Fibroblast of skin of right quadriceps (primary cell): ENCODE measurements at regions not wholly inside any gene's neighbourhood (a gene's known extent, or its start where the extent isn't known, plus 50 kb on each side); places are given as distances from the start of the nearest gene placed in this dataset.

Experiments
- DNase-seq: peaks from one replicate; pipeline ENCODE4 v3.0.0-alpha.2; 2013

DNA sequence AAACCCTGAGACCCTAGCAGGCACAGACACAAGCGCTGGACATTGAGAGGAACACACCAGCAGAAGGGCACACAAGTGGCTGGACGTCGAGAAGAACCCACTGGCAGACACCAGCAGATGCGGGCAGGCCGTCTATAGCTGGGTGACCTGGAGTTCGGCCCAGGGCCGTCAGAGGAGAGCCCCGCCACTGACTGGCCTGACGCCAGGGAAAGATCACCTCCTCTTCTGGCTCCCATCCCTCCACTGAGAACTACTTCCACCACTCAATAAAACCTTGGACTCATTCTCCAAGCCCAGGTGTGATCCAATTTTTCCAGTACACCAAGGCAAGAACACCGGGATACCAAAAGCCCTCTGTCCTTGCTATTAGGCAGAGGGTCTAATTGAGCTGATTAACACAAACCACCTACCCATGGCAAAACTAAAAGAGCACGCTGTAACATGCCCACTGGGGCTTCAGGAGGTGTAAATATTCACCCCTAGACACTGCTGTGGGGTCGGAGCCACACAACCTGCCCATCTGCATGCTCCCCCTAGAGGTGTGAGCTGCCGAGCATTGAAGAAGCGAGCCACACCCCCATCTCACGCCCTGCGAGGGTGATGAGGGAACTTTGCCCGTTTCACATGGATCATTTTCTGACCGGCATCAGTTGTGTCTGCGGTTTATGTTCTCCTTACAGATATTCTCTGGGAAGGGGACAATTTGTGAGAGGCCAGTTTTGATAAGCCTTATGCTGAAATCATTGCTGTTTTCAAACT, 104.8 kb downstream of the HLX start:
- no peak for DNase-seq

DNA sequence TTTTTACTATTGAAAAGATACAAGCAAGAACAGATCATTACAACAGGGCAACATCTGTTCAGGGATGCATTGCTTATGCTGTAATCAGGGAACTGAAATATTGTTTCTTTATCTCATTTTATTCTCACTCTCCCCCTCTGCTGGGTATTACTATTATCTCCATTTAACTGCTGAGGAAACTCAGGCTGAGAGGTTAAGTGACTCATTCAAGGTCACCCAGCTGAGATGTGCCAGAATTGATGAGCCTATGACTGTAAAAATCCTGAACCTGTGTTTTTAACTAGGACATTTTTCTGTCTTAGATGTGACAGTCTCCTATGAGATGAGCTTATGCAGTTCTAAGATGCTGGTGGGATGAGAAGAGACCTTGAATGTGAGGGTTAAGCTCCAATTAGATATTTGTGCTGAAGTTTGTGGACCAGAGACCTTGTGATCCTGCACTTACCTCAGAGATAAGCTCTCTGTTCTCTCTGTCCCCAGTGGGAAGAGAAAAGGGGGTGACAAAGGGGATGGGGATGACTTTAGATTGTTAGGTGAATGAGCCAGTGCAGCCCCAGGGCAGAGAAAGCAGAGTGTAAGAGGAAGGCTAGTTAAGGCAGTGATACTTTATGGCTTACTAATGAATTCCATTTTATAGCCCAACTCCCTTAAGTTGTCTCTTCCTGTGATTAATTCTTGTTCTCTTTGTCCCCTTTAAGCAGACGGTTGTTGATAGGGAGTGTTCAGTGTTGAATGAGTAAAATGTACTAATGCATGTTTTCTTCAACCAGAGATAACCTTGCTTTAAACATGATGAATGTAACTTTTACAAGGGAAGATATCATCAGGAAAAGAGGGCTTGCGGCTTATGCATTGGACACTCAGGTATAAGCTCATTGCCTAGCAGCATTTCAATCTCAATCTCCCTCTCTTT, 111.4 kb downstream of the HLX start:
- peak; percentile 82 for DNase-seq

DNA sequence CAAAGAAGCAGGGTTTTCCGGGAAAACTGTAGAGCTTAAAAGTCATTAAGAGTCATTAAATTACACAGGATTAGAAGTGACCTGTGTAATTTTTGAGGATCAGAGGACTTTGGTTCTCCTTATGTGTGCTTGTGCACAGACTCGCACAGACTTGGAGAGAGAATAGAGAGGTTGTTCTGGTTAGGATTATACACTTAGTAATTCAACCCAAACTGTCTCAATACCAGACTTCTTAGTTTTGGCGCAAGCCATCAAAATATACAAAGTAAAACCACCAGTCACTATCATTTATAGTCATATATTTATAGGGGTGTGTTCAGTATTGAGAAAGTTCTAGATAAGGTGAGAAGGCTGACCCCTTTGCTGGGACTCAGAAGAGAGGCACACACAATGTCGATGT, 112.3 kb downstream of the HLX start:
- no peak for DNase-seq

- peak; percentile 35 for DNase-seq
Measured at GRCh38 chr1:220991959-220992704, 112.9 kb downstream of the HLX start.

DNA sequence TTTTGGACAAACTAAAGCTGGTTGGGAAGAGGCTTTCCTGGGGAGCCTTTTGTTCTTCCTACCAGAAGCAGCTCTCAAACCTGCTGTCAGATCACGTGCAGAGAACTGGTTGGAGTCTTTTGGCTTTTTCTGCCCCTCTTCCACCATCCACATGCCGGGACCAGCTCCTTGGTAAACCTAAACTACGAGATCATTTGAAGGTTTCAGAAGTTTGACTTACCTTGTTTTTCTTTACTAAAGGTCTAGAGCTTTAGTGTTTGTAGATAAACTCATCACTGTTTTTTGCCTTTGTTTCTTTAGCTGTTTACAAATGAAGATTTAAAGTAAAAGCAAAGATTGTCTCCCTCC, 113.4 kb downstream of the HLX start:
- no peak for DNase-seq

- DNase-seq, result no peak
Measured at GRCh38 chr1:220994671-220995070, 115.4 kb downstream of the HLX start.

GRCh38 chr1:220997791-220998190, 118.5 kb downstream of the HLX start:
- no peak for DNase-seq

GRCh38 chr1:220999872-221000863, 120.9 kb downstream of the HLX start:
- no peak for DNase-seq

DNA sequence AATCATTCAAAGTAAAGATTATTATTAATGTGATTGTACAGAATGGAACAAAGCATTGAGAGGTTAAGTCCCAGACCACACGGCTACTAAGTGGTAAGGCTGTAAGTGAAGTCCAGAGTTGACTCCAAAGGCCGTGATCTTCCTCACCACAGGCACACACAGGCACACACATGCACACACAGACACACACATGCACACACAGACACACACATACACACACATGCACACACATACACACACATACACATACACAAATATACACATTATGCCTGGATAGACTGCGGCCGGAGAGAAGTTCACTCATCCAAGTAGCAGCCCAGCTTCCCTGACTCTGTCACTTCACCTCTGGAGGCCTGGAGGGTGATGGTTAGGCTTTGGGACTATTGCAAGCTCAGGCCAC, 121.9 kb downstream of the HLX start:
- no peak for DNase-seq

DNA sequence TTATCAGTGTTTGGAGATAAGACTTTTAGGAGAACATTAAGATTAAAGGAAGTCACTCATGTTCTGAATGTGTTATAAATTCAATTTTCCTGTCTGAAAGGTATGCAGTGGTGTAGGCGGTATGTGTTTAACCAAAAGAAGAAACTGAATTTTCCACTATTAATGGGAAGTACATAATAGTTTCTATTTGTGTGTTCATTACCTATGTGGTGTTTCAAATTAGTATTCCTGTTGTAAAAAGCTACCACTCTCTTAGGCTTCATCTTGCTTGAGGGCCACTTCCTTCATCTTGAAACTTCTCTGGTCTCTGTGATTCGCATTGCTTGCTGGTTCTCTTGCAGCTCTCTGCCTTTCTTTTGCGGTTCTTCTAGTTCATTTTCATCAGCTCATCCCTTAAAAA, 123.4 kb downstream of the HLX start:
- no peak for DNase-seq

GRCh38 chr1:221011145-221011544, 131.9 kb downstream of the HLX start:
- no peak for DNase-seq

DNA sequence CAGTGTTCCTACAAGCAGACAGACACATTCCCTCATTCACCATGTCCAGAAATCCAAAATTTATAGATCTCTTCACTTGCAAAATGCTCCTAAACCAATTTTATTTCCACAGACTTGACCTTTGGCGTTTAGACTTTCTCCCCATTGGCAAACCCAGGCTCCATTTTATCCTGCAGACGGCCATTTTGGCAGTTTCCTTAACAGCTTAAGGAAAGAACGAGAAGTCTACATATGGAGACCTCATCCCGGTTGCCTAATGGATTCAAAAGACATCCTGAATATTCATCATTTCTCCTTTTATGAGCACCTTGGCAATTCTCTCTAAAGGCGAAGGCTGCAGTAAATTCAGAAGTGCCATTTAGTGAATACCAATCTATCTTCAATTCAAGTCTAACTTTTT, 132.9 kb downstream of the HLX start:
- DNase-seq, result no peak

- no peak for DNase-seq
Measured at GRCh38 chr1:221013691-221014660, 134.7 kb downstream of the HLX start.

DNA sequence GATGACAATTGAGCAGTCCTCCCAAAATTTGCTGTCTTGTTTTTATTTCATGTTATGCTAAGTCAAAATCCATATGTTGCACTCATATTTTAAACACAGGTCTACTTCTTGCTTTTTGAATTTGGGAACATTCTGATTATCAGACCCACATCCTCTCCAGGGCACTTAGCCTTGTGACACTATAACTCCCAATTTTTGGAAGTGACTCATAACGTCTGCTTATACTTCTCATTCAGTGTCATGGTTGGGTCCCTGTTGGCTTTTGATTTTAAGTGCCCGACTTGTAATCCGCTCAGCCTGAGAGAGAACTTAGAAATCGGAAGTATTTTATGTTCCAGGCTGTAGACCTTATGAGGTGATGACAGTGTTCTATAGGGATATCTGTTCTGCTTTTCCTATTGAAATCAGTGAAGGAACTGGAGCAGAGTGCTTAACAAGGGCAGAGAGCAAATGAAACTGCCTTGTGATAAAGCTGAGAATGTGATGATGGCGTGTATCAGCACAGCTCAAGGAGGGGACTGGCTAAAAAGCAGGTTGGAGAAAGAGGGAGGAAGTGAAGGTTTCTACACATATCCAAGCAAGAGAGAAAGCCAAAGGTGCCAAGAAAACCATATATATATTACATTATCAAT, 136.0 kb downstream of the HLX start:
- DNase-seq, result no peak

DNA sequence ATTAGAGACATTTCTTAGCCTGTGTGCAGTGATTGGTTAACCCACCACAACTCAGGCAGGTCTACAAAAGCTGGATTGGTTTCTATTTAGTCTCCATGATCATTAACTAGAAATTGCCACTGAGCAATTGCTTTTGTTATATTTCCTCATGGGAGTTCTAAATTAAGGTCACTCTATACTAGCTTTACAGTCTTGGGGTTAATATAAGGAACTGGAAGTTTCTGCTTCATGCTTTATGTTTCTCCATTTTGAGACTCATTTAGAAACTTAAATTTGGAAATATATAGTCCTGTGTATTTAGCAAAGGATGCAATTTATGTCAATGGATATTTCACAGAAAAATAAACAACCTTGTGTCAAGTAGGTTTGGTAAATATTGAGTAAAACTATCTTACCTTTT, 137.5 kb downstream of the HLX start:
- no peak for DNase-seq

DNA sequence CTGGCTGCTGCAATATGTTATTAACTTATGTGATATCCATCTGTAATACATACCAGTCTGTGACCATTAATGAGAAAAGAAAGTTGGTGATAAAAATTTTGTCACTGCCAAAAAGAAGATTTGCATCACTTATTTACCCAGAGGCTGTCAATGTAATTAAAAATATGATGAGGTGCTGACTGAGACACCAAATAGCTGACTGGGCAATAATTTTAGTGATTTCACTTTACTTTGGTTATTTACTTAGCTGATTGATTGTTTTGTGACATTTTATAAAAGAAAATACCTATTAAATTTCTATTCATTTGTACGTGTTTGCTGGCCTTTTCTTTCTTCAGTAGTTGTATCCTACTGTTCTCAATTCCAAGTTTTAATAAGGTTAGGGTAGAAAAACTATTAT, 139.2 kb downstream of the HLX start:
- no peak for DNase-seq

DNA sequence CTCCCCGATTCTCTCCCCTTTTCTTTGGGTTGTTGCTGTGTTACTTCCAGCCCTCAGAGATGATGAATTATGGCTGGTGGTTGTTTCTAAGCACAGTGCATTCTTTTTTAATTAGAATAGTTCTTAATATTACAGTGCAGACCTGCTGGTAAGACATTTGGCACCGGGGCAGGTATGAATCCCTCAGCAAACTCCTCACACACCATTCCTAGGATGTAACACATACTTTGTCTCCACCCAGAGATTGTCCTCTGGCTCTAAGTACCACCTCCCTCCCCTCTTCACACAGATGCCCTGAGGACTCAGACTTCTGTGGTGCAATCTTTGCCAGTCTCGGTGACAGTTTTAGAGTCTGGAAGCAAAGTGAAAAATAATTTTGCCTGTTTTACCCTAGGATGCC, 143.1 kb downstream of the HLX start:
- peak; percentile 41 for DNase-seq

DNA sequence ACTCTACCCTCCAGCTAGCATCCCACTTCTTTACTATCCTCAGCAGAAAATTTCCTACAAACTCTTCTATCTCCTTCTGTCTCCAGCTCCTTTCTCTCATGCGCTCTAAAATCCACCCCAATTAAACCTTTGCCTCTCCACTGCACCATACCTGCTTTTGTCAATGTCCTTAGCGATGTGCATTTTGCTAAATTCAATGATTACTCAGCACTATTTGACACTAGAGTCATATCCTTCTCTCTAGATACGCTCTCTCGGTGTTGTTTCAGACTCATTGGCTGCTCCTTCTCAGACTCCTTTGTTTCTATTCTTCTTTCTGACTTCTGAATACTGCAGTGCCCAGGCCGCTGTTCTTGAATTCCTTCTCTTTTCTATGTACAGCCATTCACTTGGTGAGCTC, 144.2 kb downstream of the HLX start:
- no peak for DNase-seq

GRCh38 chr1:221025501-221025900, 146.3 kb downstream of the HLX start:
- DNase-seq, result peak; percentile 42

DNA sequence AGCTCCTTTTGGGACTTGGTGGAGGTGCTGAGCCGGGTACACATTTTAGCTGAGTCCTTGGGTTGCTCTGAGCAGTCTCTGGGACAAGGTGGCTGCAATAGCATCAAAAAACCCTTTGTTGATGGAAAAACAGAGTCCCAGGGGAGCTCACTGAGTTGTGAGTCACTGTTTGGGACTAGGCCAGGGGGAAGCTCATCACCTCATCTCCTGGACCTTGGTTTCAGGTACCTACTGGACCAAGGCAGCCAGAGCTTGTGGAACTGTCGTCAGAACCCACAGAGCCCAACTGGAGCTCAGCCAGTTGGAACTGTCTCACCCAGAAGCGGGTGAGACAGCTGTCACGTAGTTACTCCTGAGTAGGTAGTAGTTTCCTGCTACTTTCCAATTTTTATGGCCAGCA, 146.7 kb downstream of the HLX start:
- peak; percentile 38 for DNase-seq
